A673 (cell line): ENCODE measurements at regions not wholly inside any gene's neighbourhood (a gene's known extent, or its start where the extent isn't known, plus 50 kb on each side); places are given as distances from the start of the nearest gene placed in this dataset.

Experiments used
- BruUV-seq: library from RNA; stranded (reverse); fragments of 400-500 nt; replicated peaks from 2 replicates; lab custom pipeline; 2021; lab: Mats Ljungman, UMichigan
- CTCF ChIA-PET: fragments of 300-600 bp; sonication (Branson Sonifier 250); formaldehyde crosslinking; loops from one replicate; lab custom pipeline; 2022; ENCODE audit warnings: antibody characterized with exemption; lab: Charles Lee
- POLR2A ChIA-PET: fragments of 300-600 bp; sonication (Branson Sonifier 250); formaldehyde crosslinking; loops from one replicate; lab custom pipeline; 2022; ENCODE audit warnings: antibody characterized with exemption; ENCODE audit not compliant: low non-redundant PET; lab: Charles Lee
- DNase-seq: peaks from one replicate; pipeline ENCODE4 v3.0.0-alpha.2; 2015; ENCODE audit warnings: low spot score
- H3K27ac ChIP-seq: fragments of 200-600 bp; sonication (generic); 2 replicates; pipeline ENCODE4 v1.5.1; 2016; ENCODE audit warnings: mixed run types, low read depth, mild to moderate bottlenecking, mixed read lengths, antibody characterized with exemption, low read length; ENCODE audit not compliant: poor library complexity, severe bottlenecking
- H3K27me3 ChIP-seq: fragments of 200-600 bp; sonication (generic); replicated peaks from 2 replicates; pipeline ENCODE4 v1.6.1; 2017; ENCODE audit warnings: mixed run types, low read depth, mild to moderate bottlenecking, mixed read lengths, antibody characterized with exemption, low read length; ENCODE audit not compliant: insufficient read depth, poor library complexity
- H3K36me3 ChIP-seq: fragments of 200-600 bp; sonication (generic); 2 replicates; pipeline ENCODE4 v1.6.1; 2016; ENCODE audit warnings: mixed run types, mild to moderate bottlenecking, mixed read lengths, antibody characterized with exemption, low read length; ENCODE audit not compliant: insufficient read depth, poor library complexity, severe bottlenecking
- H3K4me1 ChIP-seq: fragments of 200-600 bp; sonication (generic); 2 replicates; pipeline ENCODE4 v1.6.1; 2017; ENCODE audit warnings: mixed run types, mild to moderate bottlenecking, mixed read lengths, antibody characterized with exemption, low read length; ENCODE audit not compliant: insufficient read depth, poor library complexity, severe bottlenecking
- H3K4me3 ChIP-seq: fragments of 200-600 bp; sonication (generic); 2 replicates; pipeline ENCODE4 v1.5.1; 2016; ENCODE audit warnings: low read depth, mixed run types, mild to moderate bottlenecking, mixed read lengths, low read length; ENCODE audit not compliant: poor library complexity, severe bottlenecking
- H3K9me3 ChIP-seq: fragments of 200-600 bp; sonication (generic); 2 replicates; pipeline ENCODE4 v1.6.1; 2016; ENCODE audit warnings: mixed run types, low read depth, mild to moderate bottlenecking, mixed read lengths, antibody characterized with exemption, low read length; ENCODE audit not compliant: poor library complexity, severe bottlenecking
- CTCF ChIP-seq: fragments of 300-800, 200-600 bp; sonication (generic); conservative IDR thresholded peaks from 2 replicates; pipeline ENCODE4 v1.5.1; 2017; ENCODE audit warnings: low read depth, mild to moderate bottlenecking, antibody characterized with exemption, low read length, moderate library complexity, mixed read lengths
- EZH2 ChIP-seq: fragments of 200-600 bp; sonication (generic); IDR thresholded peaks from 2 replicates; pipeline ENCODE4 v1.6.1; 2017; ENCODE audit warnings: borderline replicate concordance, low read depth, mild to moderate bottlenecking, mixed read lengths, antibody characterized with exemption, low read length; ENCODE audit not compliant: poor library complexity, severe bottlenecking
- intact Hi-C: fragments of 100-400 bp; cut with micrococcal nuclease; formaldehyde crosslinking; loops from one replicate; pipeline ENCODE4 v1.10.0; 2022; ENCODE audit not compliant: unreplicated experiment

- Histone ChIP-seq H3K4me3 (no peak overlapping the region), H3K27ac (no peak overlapping the region), H3K4me1 (no peaks in the 10 kb centered on the region), H3K27me3 (peaks cover 2% of the 10 kb centered on the region), H3K9me3 (no peaks in the 10 kb centered on the region), H3K36me3 (no peaks in the 10 kb centered on the region)
- intact Hi-C loops: no loop called here
- no TSS peak for BruUV-seq
- POLR2A ChIA-PET: no interaction called here
- TF ChIP-seq EZH2: no peak
- TF ChIP-seq CTCF: no peak
- DNase-seq: no peak
- CTCF ChIA-PET: no interaction called here
Measured at GRCh38 chr9:113677569-113677968, 198.5 kb upstream of the ZNF618 start.

- intact Hi-C loops: no loop called here
- no peaks in the 10 kb centered on the region for H3K9me3 ChIP-seq
- no peak overlapping the region for H3K27ac ChIP-seq
- H3K4me1 ChIP-seq: no peaks in the 10 kb centered on the region
- no TSS peak for BruUV-seq
- no peak for TF ChIP-seq EZH2
- no peak for TF ChIP-seq CTCF
- POLR2A ChIA-PET: no interaction called here
- no peak overlapping the region for H3K4me3 ChIP-seq
- CTCF ChIA-PET: no interaction called here
- H3K27me3 ChIP-seq: peaks cover 2% of the 10 kb centered on the region
- no peak for DNase-seq
- H3K36me3 ChIP-seq: no peaks in the 10 kb centered on the region
Measured at GRCh38 chr9:113678119-113678858, 197.8 kb upstream of the ZNF618 start.

- no TSS peak for BruUV-seq
- Histone ChIP-seq H3K4me1 (no peaks in the 10 kb centered on the region), H3K27ac (no peak overlapping the region), H3K4me3 (no peak overlapping the region), H3K36me3 (no peaks in the 10 kb centered on the region), H3K9me3 (no peaks in the 10 kb centered on the region), H3K27me3 (peaks cover 2% of the 10 kb centered on the region)
- intact Hi-C loops: no loop called here
- ChIA-PET POLR2A (no interaction called here), CTCF (interaction anchor here (0.6 kb wide), 1 partner anchor 215 kb away, joined by 6 read pairs; the partner anchor contains the start of gene RGS3)
- no peak for DNase-seq
- TF ChIP-seq EZH2 (no peak), CTCF (no peak)
Measured at GRCh38 chr9:113678859-113679256, 197.3 kb upstream of the ZNF618 start.
